CD14-positive monocyte (primary cell): ENCODE measurements at regions not wholly inside any gene's neighbourhood (a gene's known extent, or its start where the extent isn't known, plus 50 kb on each side); places are given as distances from the start of the nearest gene placed in this dataset.

ENCODE experiments used
- DNase-seq, 3 donors: peaks; one replicate each; pipeline ENCODE4 v3.0.0-alpha.2; 2011 to 2022
- H2AFZ ChIP-seq: 2 replicates; pipeline ENCODE4 v1.6.0; 2012; ENCODE audit warnings: mild to moderate bottlenecking, low read depth, low read length, inconsistent platforms; ENCODE audit not compliant: insufficient read depth, poor library complexity, severe bottlenecking
- H3K27ac ChIP-seq, 2 donors: 1 replicate in 1 of 2; 2 replicates in 1 of 2; pipeline ENCODE4 v1.5.1; 2012 to 2013; ENCODE audit warnings: low read length in 2 of 2, control low read depth in 1 of 2, inconsistent platforms in 1 of 2, low read depth in 1 of 2, mild to moderate bottlenecking in 1 of 2
- H3K27me3 ChIP-seq, 2 donors: one replicate each; pipeline versions ENCODE4 v1.6.0 to v1.6.1; 2011 to 2013; ENCODE audit warnings: low read length in 2 of 2; ENCODE audit not compliant: control insufficient read depth in 2 of 2, insufficient read depth in 2 of 2
- H3K36me3 ChIP-seq, 2 donors: replicated peaks in 1 of 2; 1 replicate in 1 of 2; 2 replicates in 1 of 2; pipeline versions ENCODE4 v1.5.1 to v1.6.1; 2012 to 2013; ENCODE audit warnings: low read length in 2 of 2, control low read depth in 1 of 2, inconsistent platforms in 1 of 2, mild to moderate bottlenecking in 1 of 2; ENCODE audit not compliant: insufficient read depth in 2 of 2, control insufficient read depth in 1 of 2
- H3K4me1 ChIP-seq, 2 donors: 1 replicate in 1 of 2; 2 replicates in 1 of 2; pipeline versions ENCODE4 v1.5.1 to v1.6.1; 2012 to 2013; ENCODE audit warnings: low read length in 2 of 2, control low read depth in 1 of 2, inconsistent platforms in 1 of 2, mild to moderate bottlenecking in 1 of 2, moderate library complexity in 1 of 2; ENCODE audit not compliant: insufficient read depth in 2 of 2, control insufficient read depth in 1 of 2
- H3K4me2 ChIP-seq: replicated peaks from 2 replicates; pipeline ENCODE3; 2012; ENCODE audit warnings: low read length, moderate library complexity, mild to moderate bottlenecking; ENCODE audit not compliant: poor library complexity, severe bottlenecking; ENCODE audit errors: extremely low read depth
- H3K4me3 ChIP-seq, 3 experiments: fragments of 200-600 bp in 1 of 3; sonication (generic) in 1 of 3; replicated peaks in 1 of 3; 1 replicate in 2 of 3; 2 replicates in 1 of 3; pipeline ENCODE4 v1.5.1; 2011 to 2013; ENCODE audit warnings: low read length in 3 of 3, mild to moderate bottlenecking in 3 of 3, control low read depth in 2 of 3, low read depth in 2 of 3, inconsistent platforms in 1 of 3, moderate library complexity in 1 of 3
- H3K79me2 ChIP-seq: 2 replicates; pipeline ENCODE4 v1.6.0; 2012; ENCODE audit warnings: mild to moderate bottlenecking, control low read depth, inconsistent platforms, low read length, moderate library complexity; ENCODE audit not compliant: insufficient read depth
- H3K9ac ChIP-seq: 2 replicates; pipeline ENCODE4 v1.6.0; 2017; ENCODE audit warnings: low read length, mild to moderate bottlenecking; ENCODE audit not compliant: insufficient read depth, poor library complexity, severe bottlenecking
- H3K9me3 ChIP-seq, 2 donors: replicated peaks in 1 of 2; 1 replicate in 1 of 2; 2 replicates in 1 of 2; pipeline versions ENCODE4 v1.5.1 to v1.6.1; 2012 to 2013; ENCODE audit warnings: low read length in 2 of 2, control low read depth in 1 of 2; ENCODE audit not compliant: control insufficient read depth in 1 of 2, insufficient read depth in 1 of 2
- H4K20me1 ChIP-seq: 2 replicates; pipeline ENCODE4 v1.6.0; 2012; ENCODE audit warnings: mild to moderate bottlenecking, low read length, control low read depth, moderate library complexity; ENCODE audit not compliant: insufficient read depth
- H3K27ac Mint-ChIP-seq, 7 donors: one replicate each; pipeline ENCODE4 v1.8.0; 2020; ENCODE audit warnings: mild to moderate bottlenecking in 7 of 7, mixed read lengths in 7 of 7, moderate library complexity in 6 of 7, inconsistent platforms in 2 of 7
- H3K27me3 Mint-ChIP-seq, 3 donors: one replicate each; pipeline ENCODE4 v1.8.0; 2021 to 2022; ENCODE audit warnings: low read depth in 3 of 3, mild to moderate bottlenecking in 3 of 3, mixed read lengths in 3 of 3, moderate library complexity in 3 of 3, inconsistent platforms in 1 of 3
- H3K36me3 Mint-ChIP-seq, 2 donors: one replicate each; pipeline ENCODE4 v1.8.0; 2020; ENCODE audit warnings: mixed read lengths in 2 of 2, inconsistent platforms in 1 of 2, mild to moderate bottlenecking in 1 of 2
- H3K4me1 Mint-ChIP-seq: one replicate; pipeline ENCODE4 v1.8.0; 2020; ENCODE audit warnings: mild to moderate bottlenecking, mixed read lengths
- H3K4me3 Mint-ChIP-seq, 2 donors: one replicate each; pipeline ENCODE4 v1.8.0; 2020; ENCODE audit warnings: mild to moderate bottlenecking in 2 of 2, mixed read lengths in 2 of 2, moderate library complexity in 1 of 2
- H3K9me3 Mint-ChIP-seq, 7 donors: one replicate each; pipeline ENCODE4 v1.8.0; 2020 to 2022; ENCODE audit warnings: mixed read lengths in 7 of 7, mild to moderate bottlenecking in 6 of 7, moderate library complexity in 6 of 7, inconsistent platforms in 2 of 7
- CTCF ChIP-seq: fragments of 200-600 bp; IDR thresholded peaks from one replicate; pipeline ENCODE4 v1.8.0; 2022; ENCODE audit warnings: antibody characterized with exemption, mild to moderate bottlenecking
- WGBS: methylation state at CpG from one replicate; pipeline ENCODE4 v1.1.5; 2013; ENCODE audit warnings: missing lambda C conversion rate; ENCODE audit not compliant: insufficient coverage; 5-methylcytosine and 5-hydroxymethylcytosine counted together
- intact Hi-C, 2 donors: fragments of 100-400 bp; cut with micrococcal nuclease; formaldehyde crosslinking; loops; one replicate each; pipeline versions ENCODE4 v1.15.0 to v1.15.1; 2023

- H4K20me1 ChIP-seq = no peaks in the 10 kb centered on the region
- Mint-ChIP-seq H3K9me3 (no peaks in the 10 kb centered on the region), H3K27ac (no peak overlapping the region), H3K4me3 (no peak overlapping the region), H3K27me3 (peaks cover 7 to 18% (median 10%) of the 10 kb centered on the region in 3 donors), H3K36me3 (no peaks in the 10 kb centered on the region), H3K4me1 (no peaks in the 10 kb centered on the region)
- no peak overlapping the region for H2AFZ ChIP-seq
- H3K27me3 ChIP-seq = peaks cover 0 to 2% of the 10 kb centered on the region in 2 donors
- no peak for DNase-seq
- no peaks in the 10 kb centered on the region for H3K79me2 ChIP-seq
- H3K4me1 ChIP-seq = no peaks in the 10 kb centered on the region
- H3K9ac ChIP-seq = no peak overlapping the region
- 0% methylated on average over 2 of the region's 3 CpGs for WGBS
- H3K4me3 ChIP-seq = no peak overlapping the region
- no peaks in the 10 kb centered on the region for H3K36me3 ChIP-seq
- intact Hi-C loops = no loop called here
- H3K27ac ChIP-seq = no peak overlapping the region
- TF ChIP-seq CTCF = no peak
- H3K9me3 ChIP-seq = no peaks in the 10 kb centered on the region
- H3K4me2 ChIP-seq = no peak overlapping the region
These were observed 108.1 kb downstream of the ABCC12 start for GRCh38 chr16:48047720-48048119.

- Histone ChIP-seq H3K4me2 (no peak overlapping the region), H3K9me3 (no peaks in the 10 kb centered on the region), H3K4me3 (no peak overlapping the region), H3K4me1 (no peaks in the 10 kb centered on the region), H3K36me3 (no peaks in the 10 kb centered on the region), H4K20me1 (no peaks in the 10 kb centered on the region), H3K79me2 (no peaks in the 10 kb centered on the region), H3K27me3 (peaks cover 0 to 2% of the 10 kb centered on the region in 2 donors), H3K27ac (no peak overlapping the region), H2AFZ (no peak overlapping the region), H3K9ac (no peak overlapping the region)
- no peaks in the 10 kb centered on the region for H3K4me1 Mint-ChIP-seq
- intact Hi-C loops = no loop called here
- no peaks in the 10 kb centered on the region for H3K9me3 Mint-ChIP-seq
- WGBS = 42% methylated on average over 2 of the region's 3 CpGs
- H3K27ac Mint-ChIP-seq = no peak overlapping the region
- peaks cover 7 to 15% (median 9%) of the 10 kb centered on the region in 3 donors for H3K27me3 Mint-ChIP-seq
- H3K36me3 Mint-ChIP-seq = no peaks in the 10 kb centered on the region
- H3K4me3 Mint-ChIP-seq = no peak overlapping the region
- no peak for TF ChIP-seq CTCF
- DNase-seq = no peak
These were observed 108.6 kb downstream of the ABCC12 start for GRCh38 chr16:48047241-48047640.
